Parathyroid adenoma (tissue), 2 donors: ENCODE measurements at regions not wholly inside any gene's neighbourhood (a gene's known extent, or its start where the extent isn't known, plus 50 kb on each side); places are given as distances from the start of the nearest gene placed in this dataset.

Experiments used
- H2AFZ ChIP-seq: fragments of 300-600 bp; sonication (generic); one replicate; pipeline ENCODE4 v1.7.0; 2017; ENCODE audit warnings: antibody characterized with exemption, mild to moderate bottlenecking
- H3K27ac ChIP-seq: fragments of 300-600 bp; sonication (generic); one replicate; pipeline ENCODE4 v1.7.0; 2017
- H3K27me3 ChIP-seq: fragments of 300-600 bp; sonication (generic); one replicate; pipeline ENCODE4 v1.7.0; 2017; ENCODE audit warnings: low read length; ENCODE audit not compliant: control insufficient read depth, insufficient read depth
- H3K36me3 ChIP-seq: fragments of 300-600 bp; sonication (generic); one replicate; pipeline ENCODE4 v1.7.0; 2017; ENCODE audit warnings: low read length; ENCODE audit not compliant: control insufficient read depth, insufficient read depth
- H3K4me1 ChIP-seq: fragments of 300-600 bp; sonication (generic); one replicate; pipeline ENCODE4 v1.7.0; 2017; ENCODE audit warnings: control low read depth
- H3K4me2 ChIP-seq: fragments of 300-600 bp; sonication (generic); one replicate; pipeline ENCODE4 v1.7.0; 2017; ENCODE audit warnings: low read length
- H3K4me3 ChIP-seq: fragments of 300-600 bp; sonication (generic); one replicate; pipeline ENCODE4 v1.7.0; 2017; ENCODE audit warnings: low read depth, low read length
- H3K79me2 ChIP-seq: fragments of 300-600 bp; sonication (generic); one replicate; pipeline ENCODE4 v1.7.0; 2017; ENCODE audit warnings: control low read depth
- H3K9ac ChIP-seq: fragments of 300-600 bp; sonication (generic); one replicate; pipeline ENCODE4 v1.7.0; 2017; ENCODE audit warnings: mild to moderate bottlenecking
- H3K9me3 ChIP-seq: fragments of 300-600 bp; sonication (generic); one replicate; pipeline ENCODE4 v1.7.0; 2017; ENCODE audit warnings: low read length; ENCODE audit not compliant: control insufficient read depth
- CTCF ChIP-seq: fragments of 300-600 bp; sonication (generic); IDR thresholded peaks from one replicate; pipeline ENCODE4 v1.7.0; 2017; ENCODE audit warnings: antibody characterized with exemption, mild to moderate bottlenecking
- donor health status: primary hyperparathyroidism.

GRCh38 chr3:4107430-4107829, 195.7 kb upstream of the SETMAR start:
- H3K36me3 ChIP-seq, result no peaks in the 10 kb centered on the region
- TF ChIP-seq CTCF, result no peak
- no peak overlapping the region for H3K9ac ChIP-seq
- H3K27me3 ChIP-seq, result no peaks in the 10 kb centered on the region
- no peak overlapping the region for H2AFZ ChIP-seq
- H3K4me1 ChIP-seq, result no peaks in the 10 kb centered on the region
- H3K4me3 ChIP-seq, result no peak overlapping the region
- H3K4me2 ChIP-seq, result no peak overlapping the region
- no peaks in the 10 kb centered on the region for H3K9me3 ChIP-seq
- no peak overlapping the region for H3K27ac ChIP-seq
- no peaks in the 10 kb centered on the region for H3K79me2 ChIP-seq

DNA sequence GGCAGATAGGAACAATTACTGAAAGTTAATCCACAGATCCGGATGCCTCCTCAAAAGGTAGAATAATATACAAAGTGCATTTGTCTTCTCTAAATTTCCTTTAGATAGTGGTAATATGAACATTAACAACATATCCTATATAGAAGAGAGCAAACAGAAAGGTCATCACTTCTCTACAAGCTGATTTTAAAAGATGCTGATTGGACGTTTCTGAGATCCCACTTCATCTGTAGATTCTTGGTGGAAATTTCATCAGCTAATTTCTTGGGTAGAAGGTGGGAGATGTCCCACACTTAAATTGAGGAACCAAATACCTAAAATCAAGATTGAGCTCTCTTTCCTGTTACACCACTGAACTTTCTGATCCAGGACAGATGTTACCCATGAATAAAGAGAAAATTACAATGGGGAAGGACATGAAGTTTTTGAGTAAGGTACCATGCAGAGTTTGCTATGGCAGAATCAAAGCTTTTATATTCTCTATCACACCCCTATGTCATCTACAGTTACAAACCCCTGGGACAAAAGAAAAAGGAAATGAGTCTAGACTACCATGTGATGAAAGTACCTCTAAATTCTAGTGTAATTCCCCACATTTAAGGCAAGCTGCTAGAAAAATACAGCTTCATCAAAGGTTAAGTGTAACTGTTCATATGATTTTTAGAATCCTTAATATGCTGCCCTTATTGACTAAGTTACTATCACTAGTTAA, 189.2 kb upstream of the SETMAR start:
- TF ChIP-seq CTCF, result no peak
- no peaks in the 10 kb centered on the region for H3K27me3 ChIP-seq
- H3K9ac ChIP-seq, result no peak overlapping the region
- no peak overlapping the region for H2AFZ ChIP-seq
- no peaks in the 10 kb centered on the region for H3K4me1 ChIP-seq
- H3K36me3 ChIP-seq, result no peaks in the 10 kb centered on the region
- H3K79me2 ChIP-seq, result no peaks in the 10 kb centered on the region
- no peaks in the 10 kb centered on the region for H3K9me3 ChIP-seq
- no peak overlapping the region for H3K4me2 ChIP-seq
- no peak overlapping the region for H3K4me3 ChIP-seq
- H3K27ac ChIP-seq, result no peak overlapping the region

DNA sequence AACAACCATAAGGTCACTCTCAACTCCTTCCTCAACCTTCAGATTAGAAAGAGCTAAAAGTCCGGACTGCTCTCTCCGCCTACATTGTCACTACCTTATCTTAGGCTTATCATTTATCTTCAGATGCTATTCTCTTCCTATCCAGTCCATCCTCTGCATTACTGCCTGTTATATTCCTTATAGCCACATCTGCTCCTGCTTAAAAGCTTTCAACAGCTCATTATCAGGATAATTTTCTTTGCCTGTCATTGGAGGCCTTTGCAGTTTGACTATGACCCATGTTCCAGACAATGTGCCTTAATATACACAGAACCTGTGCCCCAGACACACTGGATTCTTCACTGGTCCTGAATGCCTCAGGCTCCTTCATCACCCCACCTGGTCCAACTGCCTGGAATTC, 184.1 kb upstream of the SETMAR start:
- TF ChIP-seq CTCF, result no peak
- Histone ChIP-seq H2AFZ (no peak overlapping the region), H3K36me3 (no peaks in the 10 kb centered on the region), H3K4me2 (no peak overlapping the region), H3K9ac (no peak overlapping the region), H3K27me3 (no peaks in the 10 kb centered on the region), H3K4me1 (no peaks in the 10 kb centered on the region), H3K79me2 (no peaks in the 10 kb centered on the region), H3K9me3 (no peaks in the 10 kb centered on the region), H3K27ac (no peak overlapping the region), H3K4me3 (no peak overlapping the region)

- Histone ChIP-seq H3K27ac (no peak overlapping the region), H3K4me3 (no peak overlapping the region), H3K9ac (no peak overlapping the region), H3K4me2 (no peak overlapping the region), H3K36me3 (no peaks in the 10 kb centered on the region), H3K27me3 (no peaks in the 10 kb centered on the region), H3K4me1 (peaks cover 6% of the 10 kb centered on the region), H2AFZ (no peak overlapping the region), H3K9me3 (no peaks in the 10 kb centered on the region), H3K79me2 (no peaks in the 10 kb centered on the region)
- no peak for TF ChIP-seq CTCF
These were observed 177.6 kb upstream of the SETMAR start for GRCh38 chr3:4125576-4125975.

GRCh38 chr3:4138150-4138785, 164.9 kb upstream of the SETMAR start:
- H2AFZ ChIP-seq, result no peak overlapping the region
- no peak overlapping the region for H3K4me3 ChIP-seq
- H3K27me3 ChIP-seq, result no peaks in the 10 kb centered on the region
- H3K9me3 ChIP-seq, result no peaks in the 10 kb centered on the region
- H3K4me2 ChIP-seq, result no peak overlapping the region
- no peaks in the 10 kb centered on the region for H3K4me1 ChIP-seq
- H3K9ac ChIP-seq, result no peak overlapping the region
- TF ChIP-seq CTCF, result no peak
- no peak overlapping the region for H3K27ac ChIP-seq
- no peaks in the 10 kb centered on the region for H3K79me2 ChIP-seq
- no peaks in the 10 kb centered on the region for H3K36me3 ChIP-seq
